GM13976 (cell line): ENCODE measurements at regions not wholly inside any gene's neighbourhood (a gene's known extent, or its start where the extent isn't known, plus 50 kb on each side); places are given as distances from the start of the nearest gene placed in this dataset.

Source experiments
- DNase-seq: peaks from one replicate; pipeline ENCODE4 v3.0.0; 2012; ENCODE audit warnings: low spot score
- in situ Hi-C: fragments of 300-500 bp; cut with MboI; formaldehyde crosslinking; loops from one replicate; pipeline ENCODE4 v1.12.0; 2022; ENCODE audit warnings: low sequenced_read_pairs, mixed read lengths, inconsistent platforms; ENCODE audit not compliant: unreplicated experiment
- TF ChIP-seq, protein P1 (sequence below): IDR thresholded peaks from 2 replicates; pipeline ENCODE4 v1.5.1; 2012; ENCODE audit warnings: borderline replicate concordance, mild to moderate bottlenecking; ENCODE audit not compliant: insufficient read depth; ENCODE audit errors: extremely low read depth, missing control alignments, control extremely low read depth

DNA sequence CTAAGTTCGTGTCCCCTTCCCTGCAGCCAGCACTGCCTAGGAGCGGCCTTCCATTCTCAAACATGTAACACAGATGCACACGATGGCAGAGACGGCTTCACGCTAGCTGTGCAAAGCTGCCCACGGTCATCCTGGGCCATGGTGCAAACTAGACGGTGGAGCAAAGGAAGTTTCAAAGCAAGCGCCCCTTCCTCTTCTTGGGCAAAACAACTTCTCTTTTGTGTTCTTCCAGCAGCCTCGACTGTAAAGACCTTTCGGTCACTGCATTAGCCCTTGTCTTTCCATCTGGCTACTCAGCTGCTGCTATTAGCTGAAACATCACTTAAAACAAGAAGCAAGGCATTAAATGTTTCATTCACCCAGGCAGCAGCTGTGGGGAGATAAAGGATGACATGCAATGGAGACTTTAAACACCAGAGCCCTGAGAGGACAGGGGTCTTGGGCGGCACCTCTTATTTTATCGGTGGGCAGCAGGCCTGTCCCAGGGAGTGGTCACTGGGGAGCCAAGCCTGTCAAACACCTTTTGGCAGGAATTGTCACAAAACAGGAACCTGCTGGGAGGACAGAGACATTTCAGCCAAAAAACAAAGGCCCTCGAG, 214.8 kb downstream of the KLF6 start:
- in situ Hi-C loops = no loop called here
- TF ChIP-seq, protein P1, sequence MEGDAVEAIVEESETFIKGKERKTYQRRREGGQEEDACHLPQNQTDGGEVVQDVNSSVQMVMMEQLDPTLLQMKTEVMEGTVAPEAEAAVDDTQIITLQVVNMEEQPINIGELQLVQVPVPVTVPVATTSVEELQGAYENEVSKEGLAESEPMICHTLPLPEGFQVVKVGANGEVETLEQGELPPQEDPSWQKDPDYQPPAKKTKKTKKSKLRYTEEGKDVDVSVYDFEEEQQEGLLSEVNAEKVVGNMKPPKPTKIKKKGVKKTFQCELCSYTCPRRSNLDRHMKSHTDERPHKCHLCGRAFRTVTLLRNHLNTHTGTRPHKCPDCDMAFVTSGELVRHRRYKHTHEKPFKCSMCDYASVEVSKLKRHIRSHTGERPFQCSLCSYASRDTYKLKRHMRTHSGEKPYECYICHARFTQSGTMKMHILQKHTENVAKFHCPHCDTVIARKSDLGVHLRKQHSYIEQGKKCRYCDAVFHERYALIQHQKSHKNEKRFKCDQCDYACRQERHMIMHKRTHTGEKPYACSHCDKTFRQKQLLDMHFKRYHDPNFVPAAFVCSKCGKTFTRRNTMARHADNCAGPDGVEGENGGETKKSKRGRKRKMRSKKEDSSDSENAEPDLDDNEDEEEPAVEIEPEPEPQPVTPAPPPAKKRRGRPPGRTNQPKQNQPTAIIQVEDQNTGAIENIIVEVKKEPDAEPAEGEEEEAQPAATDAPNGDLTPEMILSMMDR = no peak
- DNase-seq = no peak

DNA sequence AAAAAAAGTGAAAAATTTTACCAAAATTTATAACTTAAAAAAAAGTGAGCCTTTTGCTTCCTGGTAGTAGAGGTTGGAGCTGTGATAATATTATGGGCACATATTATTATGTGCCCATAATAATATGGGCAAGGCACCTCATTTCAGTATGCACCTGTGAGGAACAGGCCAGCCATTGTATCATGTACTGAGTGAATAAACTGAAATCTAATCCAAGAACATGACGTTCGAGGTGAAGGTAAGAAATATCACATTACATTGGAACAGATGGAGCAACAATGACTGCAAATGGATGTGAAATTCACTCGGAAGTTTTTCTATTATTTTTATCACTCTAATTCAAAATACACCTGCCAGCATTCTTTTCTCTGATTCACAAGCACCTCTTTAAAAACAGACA, 216.0 kb downstream of the KLF6 start:
- in situ Hi-C loops = no loop called here
- no peak for DNase-seq

DNA sequence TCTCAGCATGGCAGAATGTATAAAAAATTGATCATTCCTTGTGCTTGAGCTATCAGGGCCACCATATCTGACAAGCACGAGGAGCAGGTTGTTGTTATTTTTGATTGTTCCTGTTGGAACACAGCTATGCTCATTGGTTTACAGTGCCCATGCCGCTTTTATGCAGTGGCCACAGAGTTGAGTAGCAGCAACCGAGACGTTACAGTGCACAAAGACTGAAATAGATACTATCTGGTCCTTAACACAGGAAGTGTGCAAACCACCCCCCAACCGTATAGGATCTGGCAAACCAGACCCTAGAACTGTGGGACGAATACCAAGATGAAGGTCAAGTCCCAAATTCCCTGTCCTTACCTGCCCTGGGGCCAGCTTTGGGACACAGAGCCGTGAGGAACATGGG, 216.6 kb downstream of the KLF6 start:
- in situ Hi-C loops = no loop called here
- TF ChIP-seq, protein P1 = no peak
- no peak for DNase-seq

More for the DNA sequence above, 216.0 kb downstream of the KLF6 start:
- TF ChIP-seq, protein P1 = no peak

DNA sequence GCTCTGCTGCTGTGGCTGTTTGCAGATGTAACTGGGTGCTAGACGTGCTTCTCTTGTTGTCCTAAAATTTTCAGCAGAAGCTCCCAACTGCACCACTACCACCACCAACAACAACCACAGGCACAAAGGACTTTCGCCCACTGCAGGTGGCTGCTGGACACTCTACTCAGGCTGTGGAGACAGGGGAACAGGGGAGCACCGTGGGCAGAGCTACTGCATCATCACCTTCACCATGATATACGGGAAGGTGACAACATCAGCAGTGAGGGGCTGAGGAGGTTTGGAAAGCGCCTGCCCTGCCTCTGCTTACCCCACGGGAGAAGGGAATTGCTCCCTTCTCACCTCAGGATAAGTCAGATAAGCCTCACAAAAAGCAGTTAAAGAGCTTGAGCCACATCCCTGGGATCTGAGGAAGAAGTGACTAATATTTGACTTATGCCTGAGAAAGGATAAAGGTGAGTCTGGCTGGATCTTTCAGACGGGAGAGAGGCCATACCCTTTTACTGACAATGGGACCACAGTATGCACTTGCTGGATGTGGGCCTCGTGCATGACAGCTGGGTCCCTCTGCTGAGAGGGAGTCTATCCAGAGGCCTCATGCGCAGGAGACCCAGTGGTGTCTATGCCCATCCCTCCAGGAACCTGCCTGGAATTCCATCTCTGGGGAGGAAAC, 217.6 kb downstream of the KLF6 start:
- DNase-seq = no peak
- in situ Hi-C loops = no loop called here
- TF ChIP-seq, protein P1 = no peak

GRCh38 chr10:3566627-3567026, 218.4 kb downstream of the KLF6 start:
- no peak for DNase-seq
- in situ Hi-C loops = no loop called here
- TF ChIP-seq, protein P1 = no peak

GRCh38 chr10:3564346-3565002, 220.5 kb downstream of the KLF6 start:
- in situ Hi-C loops = no loop called here
- DNase-seq = no peak
- TF ChIP-seq, protein P1 = no peak
